ENCODE measurements at regions not wholly inside any gene's neighbourhood (a gene's known extent, or its start where the extent isn't known, plus 50 kb on each side); places are given as distances from the start of the nearest gene placed in this dataset.

DNA sequence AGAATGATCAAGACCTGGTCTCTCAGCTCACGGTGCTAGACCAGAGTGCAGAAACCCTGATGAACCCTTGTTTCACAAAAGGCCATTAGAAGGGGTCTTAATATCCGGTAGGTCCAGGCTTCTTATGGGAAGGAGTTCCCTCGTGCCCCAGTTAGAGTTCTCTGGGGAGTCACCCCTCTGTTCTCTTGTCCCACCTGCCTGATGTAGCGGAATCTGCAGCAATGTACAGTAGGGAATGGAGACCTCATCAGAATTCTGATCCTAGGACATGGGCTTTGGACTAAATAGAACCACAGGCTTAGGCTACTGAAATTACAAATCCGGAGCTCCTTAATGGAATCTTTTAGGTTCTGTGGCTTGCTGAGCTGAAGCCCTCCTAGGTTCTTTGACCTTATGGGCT, 243.6 kb upstream of the IRX2 start (continued):
- TF ChIP-seq SIN3A (IDR thresholded peaks at IDR 0.05; ENCODE audit: borderline replicate concordance, low read depth, low read length) (no peak), TAF1 (IDR thresholded peaks at IDR 0.05; ENCODE audit: borderline replicate concordance, low read depth, low read length) (no peak), GATA2 (CRISPR knock-in tag; IDR thresholded peaks at IDR 0.05) (no peak)

DNA sequence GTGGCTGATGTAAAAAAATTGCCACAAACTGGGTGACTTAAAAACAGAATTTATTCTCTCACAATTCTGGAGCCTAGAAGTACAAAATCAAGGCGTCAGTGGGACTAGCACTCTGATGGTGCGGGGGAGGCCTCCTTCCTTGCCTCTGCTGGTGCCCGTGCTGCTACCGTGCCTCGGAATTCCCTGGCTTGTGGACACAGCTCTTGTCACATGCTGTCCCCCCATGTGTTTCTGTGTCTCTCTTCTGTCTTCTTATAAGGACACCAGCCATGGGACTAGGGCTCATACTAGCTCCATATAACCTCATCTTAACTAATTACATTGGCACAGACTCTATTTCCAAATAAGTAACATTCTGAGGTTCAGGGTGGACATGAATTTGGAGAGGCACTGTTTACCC, 242.3 kb upstream of the IRX2 start:
- ChIA-PET POLR2A (no interaction called here), CTCF (no interaction called here)
- peaks cover 17% of the 10 kb centered on the region; the same call in 1 of the 2 replicates for H3K27me3 ChIP-seq (ENCODE audit: insufficient read depth)
- TF ChIP-seq POLR2AphosphoS5 (IDR thresholded peaks at IDR 0.05; ENCODE audit: low read depth, low read length) = no peak
- no peak for TF ChIP-seq RCOR1 (IDR thresholded peaks at IDR 0.05; ENCODE audit: low read length)
- TF ChIP-seq, protein P1, sequence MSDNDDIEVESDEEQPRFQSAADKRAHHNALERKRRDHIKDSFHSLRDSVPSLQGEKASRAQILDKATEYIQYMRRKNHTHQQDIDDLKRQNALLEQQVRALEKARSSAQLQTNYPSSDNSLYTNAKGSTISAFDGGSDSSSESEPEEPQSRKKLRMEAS (IDR thresholded peaks at IDR 0.05; ENCODE audit: low read depth) = no peak
- no peak for TF ChIP-seq EZH2phosphoT487 (IDR thresholded peaks at IDR 0.05; ENCODE audit: borderline replicate concordance, low read depth)
- no peak for TF ChIP-seq FOSL2 (IDR thresholded peaks at IDR 0.05; ENCODE audit: borderline replicate concordance, low read depth)
- TF ChIP-seq FOXM1 (IDR thresholded peaks at IDR 0.05; ENCODE audit: low read depth) = no peak
- TF ChIP-seq GABPA (IDR thresholded peaks at IDR 0.05; ENCODE audit: low read depth) = no peak
- TF ChIP-seq GATA2 (CRISPR knock-in tag; IDR thresholded peaks at IDR 0.05) = no peak
- no peak overlapping the region for H3K9ac ChIP-seq
- H3K79me2 ChIP-seq (ENCODE audit: insufficient read depth) = no peaks in the 10 kb centered on the region
- H3K4me2 ChIP-seq = no peak overlapping the region
- no peaks in the 10 kb centered on the region for H4K20me1 ChIP-seq (ENCODE audit: insufficient read depth)
- no peak overlapping the region for H2AFZ ChIP-seq (ENCODE audit: low read depth)
- WGBS (ENCODE audit: low lambda C conversion rate) = 3% methylated on average over 5 of the region's 5 CpGs
- DNase-seq = no peak
- H3K4me3 ChIP-seq (ENCODE audit: low read depth in 2 of 2, low read length in 1 of 2) = no peak overlapping the region
- no peaks in the 10 kb centered on the region for H3F3A ChIP-seq (replicated peaks; ENCODE audit: insufficient read depth)
- no peaks in the 10 kb centered on the region for H3K9me3 ChIP-seq
- H3K27ac ChIP-seq (ENCODE audit: low read depth in 2 of 2, low read length in 1 of 2) = no peak overlapping the region
- no peaks in the 10 kb centered on the region for H3K9me2 ChIP-seq
- no peaks in the 10 kb centered on the region for H3K4me1 ChIP-seq (ENCODE audit: control insufficient read depth in 1 of 2, insufficient read depth in 2 of 2, low read depth in 1 of 2, low read length in 1 of 2)
- H3K36me3 ChIP-seq (replicated peaks in 1 of 2; ENCODE audit: control insufficient read depth in 1 of 2, insufficient read depth in 2 of 2, low read length in 1 of 2) = no peaks in the 10 kb centered on the region

DNA sequence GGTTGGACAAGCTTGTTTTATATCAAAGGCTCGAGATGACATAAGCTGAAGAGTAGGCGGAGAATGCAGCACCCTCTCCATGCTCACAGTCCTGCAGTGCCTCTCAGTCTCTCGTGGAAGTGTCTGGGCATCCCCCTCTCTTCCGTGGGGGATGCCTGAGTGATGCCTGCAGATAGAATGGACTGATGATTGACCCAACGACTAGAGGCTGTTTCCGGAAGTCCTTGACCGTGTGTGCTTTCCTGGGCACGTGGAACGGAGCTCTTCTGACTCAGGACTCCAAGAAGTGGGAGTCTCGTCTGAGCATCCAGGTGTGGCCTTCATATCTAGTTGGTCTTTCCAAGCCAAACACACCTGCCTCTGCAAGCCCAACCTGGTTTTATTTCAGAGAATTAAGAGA, 241.8 kb upstream of the IRX2 start:
- Histone ChIP-seq H3F3A (replicated peaks; ENCODE audit: insufficient read depth) (no peaks in the 10 kb centered on the region), H3K9me3 (no peaks in the 10 kb centered on the region), H3K36me3 (replicated peaks in 1 of 2; ENCODE audit: control insufficient read depth in 1 of 2, insufficient read depth in 2 of 2, low read length in 1 of 2) (no peaks in the 10 kb centered on the region), H4K20me1 (ENCODE audit: insufficient read depth) (no peaks in the 10 kb centered on the region), H3K27me3 (ENCODE audit: insufficient read depth) (peaks cover 17% of the 10 kb centered on the region; the same call in 1 of the 2 replicates), H3K79me2 (ENCODE audit: insufficient read depth) (no peaks in the 10 kb centered on the region), H2AFZ (ENCODE audit: low read depth) (no peak overlapping the region), H3K4me3 (ENCODE audit: low read depth in 2 of 2, low read length in 1 of 2) (no peak overlapping the region), H3K4me2 (no peak overlapping the region), H3K9me2 (no peaks in the 10 kb centered on the region), H3K27ac (ENCODE audit: low read depth in 2 of 2, low read length in 1 of 2) (no peak overlapping the region), H3K9ac (no peak overlapping the region), H3K4me1 (ENCODE audit: control insufficient read depth in 1 of 2, insufficient read depth in 2 of 2, low read depth in 1 of 2, low read length in 1 of 2) (no peaks in the 10 kb centered on the region)
- WGBS (ENCODE audit: low lambda C conversion rate) = 2% methylated on average over 10 of the region's 10 CpGs
- DNase-seq = no peak
- ChIA-PET CTCF (no interaction called here), POLR2A (no interaction called here)
- no peak for TF ChIP-seq ELF1 (IDR thresholded peaks at IDR 0.05)
- no peak for TF ChIP-seq EZH2phosphoT487 (IDR thresholded peaks at IDR 0.05; ENCODE audit: borderline replicate concordance, low read depth)
- no peak for TF ChIP-seq GATA2 (CRISPR knock-in tag; IDR thresholded peaks at IDR 0.05)
- TF ChIP-seq CHD2 (IDR thresholded peaks at IDR 0.05; ENCODE audit: low read length, partially characterized antibody) = no peak
- TF ChIP-seq RXRA (IDR thresholded peaks at IDR 0.05; ENCODE audit: borderline replicate concordance, low read depth) = no peak
- TF ChIP-seq GABPA (IDR thresholded peaks at IDR 0.05; ENCODE audit: low read depth) = no peak
- TF ChIP-seq, protein P2, sequence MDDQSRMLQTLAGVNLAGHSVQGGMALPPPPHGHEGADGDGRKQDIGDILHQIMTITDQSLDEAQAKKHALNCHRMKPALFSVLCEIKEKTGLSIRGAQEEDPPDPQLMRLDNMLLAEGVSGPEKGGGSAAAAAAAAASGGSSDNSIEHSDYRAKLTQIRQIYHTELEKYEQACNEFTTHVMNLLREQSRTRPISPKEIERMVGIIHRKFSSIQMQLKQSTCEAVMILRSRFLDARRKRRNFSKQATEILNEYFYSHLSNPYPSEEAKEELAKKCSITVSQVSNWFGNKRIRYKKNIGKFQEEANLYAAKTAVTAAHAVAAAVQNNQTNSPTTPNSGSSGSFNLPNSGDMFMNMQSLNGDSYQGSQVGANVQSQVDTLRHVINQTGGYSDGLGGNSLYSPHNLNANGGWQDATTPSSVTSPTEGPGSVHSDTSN (IDR thresholded peaks at IDR 0.05) = no peak
- TF ChIP-seq, protein P3, sequence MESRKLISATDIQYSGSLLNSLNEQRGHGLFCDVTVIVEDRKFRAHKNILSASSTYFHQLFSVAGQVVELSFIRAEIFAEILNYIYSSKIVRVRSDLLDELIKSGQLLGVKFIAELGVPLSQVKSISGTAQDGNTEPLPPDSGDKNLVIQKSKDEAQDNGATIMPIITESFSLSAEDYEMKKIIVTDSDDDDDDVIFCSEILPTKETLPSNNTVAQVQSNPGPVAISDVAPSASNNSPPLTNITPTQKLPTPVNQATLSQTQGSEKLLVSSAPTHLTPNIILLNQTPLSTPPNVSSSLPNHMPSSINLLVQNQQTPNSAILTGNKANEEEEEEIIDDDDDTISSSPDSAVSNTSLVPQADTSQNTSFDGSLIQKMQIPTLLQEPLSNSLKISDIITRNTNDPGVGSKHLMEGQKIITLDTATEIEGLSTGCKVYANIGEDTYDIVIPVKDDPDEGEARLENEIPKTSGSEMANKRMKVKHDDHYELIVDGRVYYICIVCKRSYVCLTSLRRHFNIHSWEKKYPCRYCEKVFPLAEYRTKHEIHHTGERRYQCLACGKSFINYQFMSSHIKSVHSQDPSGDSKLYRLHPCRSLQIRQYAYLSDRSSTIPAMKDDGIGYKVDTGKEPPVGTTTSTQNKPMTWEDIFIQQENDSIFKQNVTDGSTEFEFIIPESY (IDR thresholded peaks at IDR 0.05; ENCODE audit: borderline replicate concordance, low read depth) = no peak
- TF ChIP-seq RFX5 (IDR thresholded peaks at IDR 0.05; ENCODE audit: low read length) = no peak
- TF ChIP-seq RAD21 (IDR thresholded peaks at IDR 0.05; ENCODE audit: low read length) = no peak
- TF ChIP-seq JUND (IDR thresholded peaks at IDR 0.05) = no peak
- TF ChIP-seq, protein P4, sequence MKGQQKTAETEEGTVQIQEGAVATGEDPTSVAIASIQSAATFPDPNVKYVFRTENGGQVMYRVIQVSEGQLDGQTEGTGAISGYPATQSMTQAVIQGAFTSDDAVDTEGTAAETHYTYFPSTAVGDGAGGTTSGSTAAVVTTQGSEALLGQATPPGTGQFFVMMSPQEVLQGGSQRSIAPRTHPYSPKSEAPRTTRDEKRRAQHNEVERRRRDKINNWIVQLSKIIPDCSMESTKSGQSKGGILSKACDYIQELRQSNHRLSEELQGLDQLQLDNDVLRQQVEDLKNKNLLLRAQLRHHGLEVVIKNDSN (IDR thresholded peaks at IDR 0.05; ENCODE audit: borderline replicate concordance, low read depth) = no peak
- no peak for TF ChIP-seq FOSL2 (IDR thresholded peaks at IDR 0.05; ENCODE audit: borderline replicate concordance, low read depth)
- no peak for TF ChIP-seq YY1 (IDR thresholded peaks at IDR 0.05; ENCODE audit: low read depth)
- TF ChIP-seq RCOR1 (IDR thresholded peaks at IDR 0.05; ENCODE audit: low read length) = no peak
- no peak for TF ChIP-seq SIN3A (IDR thresholded peaks at IDR 0.05; ENCODE audit: borderline replicate concordance, low read depth, low read length)
- no peak for TF ChIP-seq TCF12 (IDR thresholded peaks at IDR 0.05)
- TF ChIP-seq, protein P5, sequence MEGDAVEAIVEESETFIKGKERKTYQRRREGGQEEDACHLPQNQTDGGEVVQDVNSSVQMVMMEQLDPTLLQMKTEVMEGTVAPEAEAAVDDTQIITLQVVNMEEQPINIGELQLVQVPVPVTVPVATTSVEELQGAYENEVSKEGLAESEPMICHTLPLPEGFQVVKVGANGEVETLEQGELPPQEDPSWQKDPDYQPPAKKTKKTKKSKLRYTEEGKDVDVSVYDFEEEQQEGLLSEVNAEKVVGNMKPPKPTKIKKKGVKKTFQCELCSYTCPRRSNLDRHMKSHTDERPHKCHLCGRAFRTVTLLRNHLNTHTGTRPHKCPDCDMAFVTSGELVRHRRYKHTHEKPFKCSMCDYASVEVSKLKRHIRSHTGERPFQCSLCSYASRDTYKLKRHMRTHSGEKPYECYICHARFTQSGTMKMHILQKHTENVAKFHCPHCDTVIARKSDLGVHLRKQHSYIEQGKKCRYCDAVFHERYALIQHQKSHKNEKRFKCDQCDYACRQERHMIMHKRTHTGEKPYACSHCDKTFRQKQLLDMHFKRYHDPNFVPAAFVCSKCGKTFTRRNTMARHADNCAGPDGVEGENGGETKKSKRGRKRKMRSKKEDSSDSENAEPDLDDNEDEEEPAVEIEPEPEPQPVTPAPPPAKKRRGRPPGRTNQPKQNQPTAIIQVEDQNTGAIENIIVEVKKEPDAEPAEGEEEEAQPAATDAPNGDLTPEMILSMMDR (IDR thresholded peaks at IDR 0.05) = no peak
- TF ChIP-seq POLR2AphosphoS5 (IDR thresholded peaks at IDR 0.05; ENCODE audit: low read depth, low read length) = no peak
